ENCODE measurements at regions not wholly inside any gene's neighbourhood (a gene's known extent, or its start where the extent isn't known, plus 50 kb on each side); places are given as distances from the start of the nearest gene placed in this dataset.
"Not testable (repeated sequence)": the region's sequence is repeated elsewhere in the genome, so short reads cannot be mapped to it uniquely, and the experiment has no call there.

GRCh38 chr12:114834621-114835020 is 150.6 kb upstream of the TBX3 start:
- Histone ChIP-seq H3K4me3 (no peak overlapping the region), H3K27ac (no peak overlapping the region), H3K9me3 (ENCODE audit: low read depth) (no peaks in the 10 kb centered on the region), H3K36me3 (no peaks in the 10 kb centered on the region), H3K4me1 (ENCODE audit: low read depth) (peaks cover 2% of the 10 kb centered on the region), H3K27me3 (no peaks in the 10 kb centered on the region)
- TF ChIP-seq CTCF (IDR thresholded peaks at IDR 0.05; ENCODE audit: low read depth, low read length): no peak
- DNase-seq (ENCODE audit: low read depth in 1 of 2, low spot score in 1 of 2): peak in 1 of 2 donors; percentile 73

- Histone ChIP-seq H3K27ac (no peak overlapping the region), H3K4me1 (ENCODE audit: low read depth) (peaks cover 13% of the 10 kb centered on the region), H3K9me3 (ENCODE audit: low read depth) (no peaks in the 10 kb centered on the region), H3K4me3 (no peak overlapping the region), H3K27me3 (no peaks in the 10 kb centered on the region), H3K36me3 (no peaks in the 10 kb centered on the region)
- no peak for DNase-seq (ENCODE audit: low read depth in 1 of 2, low spot score in 1 of 2)
- TF ChIP-seq CTCF (IDR thresholded peaks at IDR 0.05; ENCODE audit: low read depth, low read length): no peak
These were observed 145.9 kb upstream of the TBX3 start for GRCh38 chr12:114829833-114830232.

DNA sequence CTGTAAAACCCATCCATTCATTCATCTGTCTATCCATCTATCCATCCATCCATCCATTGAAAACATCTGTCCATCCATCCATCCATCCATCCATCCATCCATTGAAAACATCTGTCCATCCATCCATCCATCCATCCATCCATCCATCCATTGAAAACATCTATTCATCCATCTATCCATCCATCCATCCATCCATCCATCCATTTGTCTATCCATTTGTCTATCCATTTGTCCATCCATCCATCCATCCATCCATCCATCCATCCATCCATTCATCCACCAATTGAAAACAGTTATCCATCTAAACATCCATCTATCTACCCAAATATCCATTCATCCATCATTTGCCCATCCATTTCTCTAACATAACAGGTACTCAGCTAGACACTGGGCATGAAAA is 145.3 kb upstream of the TBX3 start:
- not testable (repeated sequence) for H3K9me3 ChIP-seq (ENCODE audit: low read depth); H3K27ac ChIP-seq; DNase-seq (ENCODE audit: low read depth in 1 of 2, low spot score in 1 of 2); H3K27me3 ChIP-seq; H3K36me3 ChIP-seq; H3K4me3 ChIP-seq
- peaks cover 13% of the 10 kb centered on the region for H3K4me1 ChIP-seq (ENCODE audit: low read depth)

DNA sequence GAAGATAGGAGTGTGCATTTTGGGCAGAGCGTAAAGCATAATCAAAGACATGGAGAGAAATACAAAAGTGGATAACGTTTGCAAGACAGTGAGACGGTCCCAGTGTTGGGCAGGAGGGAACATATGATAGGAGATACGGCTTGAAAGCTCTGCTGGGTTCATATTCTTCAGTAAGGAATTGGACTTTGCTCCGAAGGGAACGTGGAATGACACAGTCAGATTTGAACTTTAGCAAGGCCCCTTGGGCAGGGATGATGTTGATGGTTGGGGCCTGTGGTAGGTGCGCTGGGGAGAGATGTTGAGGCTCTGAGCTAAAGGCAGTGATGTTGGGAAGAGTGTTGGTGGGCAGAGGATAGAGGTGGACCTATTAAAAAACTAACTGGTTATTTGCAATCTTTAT is 143.5 kb upstream of the TBX3 start:
- Histone ChIP-seq H3K27ac (no peak overlapping the region), H3K36me3 (no peaks in the 10 kb centered on the region), H3K9me3 (ENCODE audit: low read depth) (no peaks in the 10 kb centered on the region), H3K27me3 (no peaks in the 10 kb centered on the region), H3K4me3 (no peak overlapping the region), H3K4me1 (ENCODE audit: low read depth) (peaks cover 13% of the 10 kb centered on the region)
- no peak for DNase-seq (ENCODE audit: low read depth in 1 of 2, low spot score in 1 of 2)
- no peak for TF ChIP-seq CTCF (IDR thresholded peaks at IDR 0.05; ENCODE audit: low read depth, low read length)

- Histone ChIP-seq H3K36me3 (no peaks in the 10 kb centered on the region), H3K27me3 (no peaks in the 10 kb centered on the region)
- TF ChIP-seq CTCF (IDR thresholded peaks at IDR 0.05; ENCODE audit: low read depth, low read length): no peak
These were observed 142.3 kb upstream of the TBX3 start for GRCh38 chr12:114826244-114826643.

DNA sequence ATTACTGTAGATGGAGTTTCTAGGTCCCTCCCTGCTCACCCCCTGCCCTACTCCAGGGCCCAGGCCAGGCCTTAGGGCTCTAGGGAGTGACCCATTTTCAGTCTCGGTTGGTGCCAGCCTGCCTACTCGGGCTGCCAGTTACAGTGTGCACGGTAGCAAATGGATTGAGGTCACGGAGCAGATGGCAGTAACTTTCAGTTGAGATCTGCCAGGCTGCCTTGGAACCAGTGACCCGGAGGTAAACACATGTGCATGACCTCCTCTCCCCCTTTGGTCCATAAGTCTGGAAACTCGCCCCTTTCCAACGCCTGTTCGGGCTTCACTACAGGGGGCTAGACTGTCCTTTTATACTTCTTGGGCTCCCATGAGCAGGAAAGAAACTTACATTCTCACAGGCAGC is 139.7 kb upstream of the TBX3 start:
- Histone ChIP-seq H3K4me1 (ENCODE audit: low read depth) (peaks cover 5% of the 10 kb centered on the region), H3K36me3 (no peaks in the 10 kb centered on the region), H3K27me3 (no peaks in the 10 kb centered on the region), H3K27ac (no peak overlapping the region), H3K9me3 (ENCODE audit: low read depth) (no peaks in the 10 kb centered on the region), H3K4me3 (no peak overlapping the region)
- no peak for TF ChIP-seq CTCF (IDR thresholded peaks at IDR 0.05; ENCODE audit: low read depth, low read length)
- DNase-seq (ENCODE audit: low read depth in 1 of 2, low spot score in 1 of 2): no peak

More at GRCh38 chr12:114826244-114826643, 142.3 kb upstream of the TBX3 start:
- peaks cover 13% of the 10 kb centered on the region for H3K4me1 ChIP-seq (ENCODE audit: low read depth)
- no peak overlapping the region for H3K27ac ChIP-seq
- H3K9me3 ChIP-seq (ENCODE audit: low read depth): no peaks in the 10 kb centered on the region
- H3K4me3 ChIP-seq: no peak overlapping the region
- no peak for DNase-seq (ENCODE audit: low read depth in 1 of 2, low spot score in 1 of 2)
